ENCODE measurements at regions not wholly inside any gene's neighbourhood (a gene's known extent, or its start where the extent isn't known, plus 50 kb on each side); places are given as distances from the start of the nearest gene placed in this dataset.

DNA sequence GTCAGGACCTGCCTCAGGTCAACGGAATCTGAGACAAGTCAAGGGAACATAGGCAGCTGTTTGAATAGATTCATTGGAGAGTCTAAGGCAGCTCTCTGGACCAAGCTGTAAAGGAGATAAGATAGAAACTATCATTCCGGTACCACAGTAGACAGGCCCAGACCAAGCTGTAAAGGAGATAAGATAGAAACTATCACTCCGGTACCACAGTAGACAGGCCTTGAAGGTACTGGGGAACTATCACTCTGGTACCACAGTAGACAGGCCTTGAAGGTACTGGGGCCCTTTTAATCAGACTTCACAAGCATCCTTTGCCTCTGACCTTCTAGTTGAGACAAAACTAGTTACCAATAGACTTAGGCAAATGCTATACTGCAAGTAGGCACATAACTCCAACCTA is 346.1 kb downstream of the DCDC2C start:
- CTCF ChIA-PET: no interaction called here
- Histone ChIP-seq H3K79me2 (ENCODE audit: low read depth) (no peaks in the 10 kb centered on the region), H4K20me1 (ENCODE audit: insufficient read depth) (no peaks in the 10 kb centered on the region), H3F3A (ENCODE audit: insufficient read depth, low read depth) (no peaks in the 10 kb centered on the region), H3K27ac (no peak overlapping the region), H3K36me3 (ENCODE audit: low read depth) (no peaks in the 10 kb centered on the region), H3K27me3 (ENCODE audit: insufficient read depth, low read depth) (peaks cover 18% of the 10 kb centered on the region), H3K9me2 (ENCODE audit: insufficient read depth) (no peaks in the 10 kb centered on the region), H2AFZ (no peak overlapping the region), H3K4me2 (no peak overlapping the region), H3K9me3 (ENCODE audit: insufficient read depth, low read depth) (no peaks in the 10 kb centered on the region), H3K4me3 (no peak overlapping the region), H3K4me1 (replicated peaks; ENCODE audit: insufficient read depth) (no peaks in the 10 kb centered on the region)
- no TSS peak for BruUV-seq (replicated peaks)
- POLR2A ChIA-PET (ENCODE audit: unreplicated experiment): no interaction called here
- DNase-seq: no peak
- intact Hi-C loops (cut with micrococcal nuclease; ENCODE audit: unreplicated experiment): no loop called here
- TF ChIP-seq EZH2 (IDR thresholded peaks at IDR 0.05; ENCODE audit: low read depth): no peak
- TF ChIP-seq, protein P1, sequence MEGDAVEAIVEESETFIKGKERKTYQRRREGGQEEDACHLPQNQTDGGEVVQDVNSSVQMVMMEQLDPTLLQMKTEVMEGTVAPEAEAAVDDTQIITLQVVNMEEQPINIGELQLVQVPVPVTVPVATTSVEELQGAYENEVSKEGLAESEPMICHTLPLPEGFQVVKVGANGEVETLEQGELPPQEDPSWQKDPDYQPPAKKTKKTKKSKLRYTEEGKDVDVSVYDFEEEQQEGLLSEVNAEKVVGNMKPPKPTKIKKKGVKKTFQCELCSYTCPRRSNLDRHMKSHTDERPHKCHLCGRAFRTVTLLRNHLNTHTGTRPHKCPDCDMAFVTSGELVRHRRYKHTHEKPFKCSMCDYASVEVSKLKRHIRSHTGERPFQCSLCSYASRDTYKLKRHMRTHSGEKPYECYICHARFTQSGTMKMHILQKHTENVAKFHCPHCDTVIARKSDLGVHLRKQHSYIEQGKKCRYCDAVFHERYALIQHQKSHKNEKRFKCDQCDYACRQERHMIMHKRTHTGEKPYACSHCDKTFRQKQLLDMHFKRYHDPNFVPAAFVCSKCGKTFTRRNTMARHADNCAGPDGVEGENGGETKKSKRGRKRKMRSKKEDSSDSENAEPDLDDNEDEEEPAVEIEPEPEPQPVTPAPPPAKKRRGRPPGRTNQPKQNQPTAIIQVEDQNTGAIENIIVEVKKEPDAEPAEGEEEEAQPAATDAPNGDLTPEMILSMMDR (conservative IDR thresholded peaks at IDR 0.05): no peak

- BruUV-seq (replicated peaks): no TSS peak
- intact Hi-C loops (cut with micrococcal nuclease; ENCODE audit: unreplicated experiment): no loop called here
- Histone ChIP-seq H4K20me1 (ENCODE audit: insufficient read depth) (no peaks in the 10 kb centered on the region), H2AFZ (no peak overlapping the region), H3K4me2 (no peak overlapping the region), H3F3A (ENCODE audit: insufficient read depth, low read depth) (no peaks in the 10 kb centered on the region), H3K9me3 (ENCODE audit: insufficient read depth, low read depth) (no peaks in the 10 kb centered on the region), H3K27me3 (ENCODE audit: insufficient read depth, low read depth) (peaks cover 19% of the 10 kb centered on the region), H3K4me1 (replicated peaks; ENCODE audit: insufficient read depth) (no peaks in the 10 kb centered on the region), H3K9me2 (ENCODE audit: insufficient read depth) (no peaks in the 10 kb centered on the region), H3K4me3 (no peak overlapping the region), H3K36me3 (ENCODE audit: low read depth) (no peaks in the 10 kb centered on the region), H3K79me2 (ENCODE audit: low read depth) (no peaks in the 10 kb centered on the region), H3K27ac (no peak overlapping the region)
- no peak for DNase-seq
- no peak for TF ChIP-seq EZH2 (IDR thresholded peaks at IDR 0.05; ENCODE audit: low read depth)
- TF ChIP-seq, protein P1 (conservative IDR thresholded peaks at IDR 0.05): peak; percentile 52
- ChIA-PET POLR2A (ENCODE audit: unreplicated experiment) (no interaction called here), CTCF (no interaction called here)
These were observed 350.6 kb downstream of the DCDC2C start for GRCh38 chr2:4053769-4054493.

DNA sequence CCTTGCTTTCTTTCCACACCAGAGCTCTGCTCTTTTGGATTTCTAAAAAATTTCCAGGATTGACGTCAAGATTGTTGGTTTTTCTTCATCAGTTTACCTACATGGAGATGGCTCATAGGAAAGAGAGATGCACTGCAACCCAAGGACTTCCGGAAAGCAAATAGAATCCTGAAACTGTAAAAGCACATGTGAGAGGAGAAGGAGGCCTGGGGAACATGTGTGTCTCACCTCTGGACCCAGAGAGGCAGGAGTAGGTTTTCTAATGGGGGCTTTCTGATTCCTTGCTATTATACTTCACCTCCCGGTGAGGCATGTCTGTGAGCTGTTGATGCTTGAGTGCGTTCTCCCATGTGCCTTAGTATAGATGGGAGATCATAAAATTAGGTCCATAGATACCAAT is 362.8 kb downstream of the DCDC2C start:
- TF ChIP-seq, protein P1 (conservative IDR thresholded peaks at IDR 0.05): no peak
- TF ChIP-seq EZH2 (IDR thresholded peaks at IDR 0.05; ENCODE audit: low read depth): no peak
- DNase-seq: no peak
- H3K36me3 ChIP-seq (ENCODE audit: low read depth): no peaks in the 10 kb centered on the region
- intact Hi-C loops (cut with micrococcal nuclease; ENCODE audit: unreplicated experiment): no loop called here
- H3K4me2 ChIP-seq: no peak overlapping the region
- no TSS peak for BruUV-seq (replicated peaks)
- no peak overlapping the region for H3K27ac ChIP-seq
- no peaks in the 10 kb centered on the region for H3K4me1 ChIP-seq (replicated peaks; ENCODE audit: insufficient read depth)
- H2AFZ ChIP-seq: no peak overlapping the region
- H3K27me3 ChIP-seq (ENCODE audit: insufficient read depth, low read depth): peaks cover 11% of the 10 kb centered on the region
- no peaks in the 10 kb centered on the region for H3K79me2 ChIP-seq (ENCODE audit: low read depth)
- H3K9me2 ChIP-seq (ENCODE audit: insufficient read depth): no peaks in the 10 kb centered on the region
- ChIA-PET POLR2A (ENCODE audit: unreplicated experiment) (no interaction called here), CTCF (no interaction called here)
- H3K9me3 ChIP-seq (ENCODE audit: insufficient read depth, low read depth): no peaks in the 10 kb centered on the region
- no peak overlapping the region for H3K4me3 ChIP-seq
- H3F3A ChIP-seq (ENCODE audit: insufficient read depth, low read depth): no peaks in the 10 kb centered on the region
- no peaks in the 10 kb centered on the region; the same call in 1 of the 2 replicates for H4K20me1 ChIP-seq (ENCODE audit: insufficient read depth)
